ENCODE measurements at regions not wholly inside any gene's neighbourhood (a gene's known extent, or its start where the extent isn't known, plus 50 kb on each side); places are given as distances from the start of the nearest gene placed in this dataset.

DNA sequence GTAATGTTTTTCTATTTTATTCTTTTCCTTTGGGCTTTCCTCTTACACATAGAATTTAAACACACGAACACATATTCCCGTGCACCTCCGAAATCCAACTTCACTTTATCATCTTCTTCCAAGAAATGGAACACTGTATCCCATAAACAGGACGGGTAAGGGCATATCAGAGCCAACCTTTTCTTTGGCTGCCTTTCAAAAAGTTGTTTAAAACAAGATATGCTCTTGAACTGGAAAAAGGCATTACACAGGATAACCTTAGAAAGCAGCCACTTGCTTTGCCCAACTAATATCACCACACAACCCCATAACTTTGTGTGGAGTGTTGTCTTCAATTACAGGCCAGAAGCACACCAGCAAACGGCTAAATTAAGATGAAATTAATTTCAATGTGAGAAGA is 65.3 kb upstream of the CDKN3 start:
- no peak overlapping the region for H2AFZ ChIP-seq (ENCODE audit: low read depth, low read length)
- no peaks in the 10 kb centered on the region for H3F3A ChIP-seq (ENCODE audit: insufficient read depth, low read length, poor library complexity, severe bottlenecking)
- no peaks in the 10 kb centered on the region for H3K9me2 ChIP-seq (ENCODE audit: insufficient read depth, low read length)
- no peak overlapping the region for H3K27ac ChIP-seq (ENCODE audit: low read length)
- no peaks in the 10 kb centered on the region for H3K36me3 ChIP-seq (ENCODE audit: insufficient read depth, low read length)
- no peak overlapping the region for H3K4me2 ChIP-seq (ENCODE audit: low read length)
- no peaks in the 10 kb centered on the region for H3K9me3 ChIP-seq (ENCODE audit: low read length)
- no peaks in the 10 kb centered on the region for H3K79me2 ChIP-seq (replicated peaks; ENCODE audit: insufficient read depth, low read length)
- no peak overlapping the region for H3K4me3 ChIP-seq (ENCODE audit: low read length)
- TF ChIP-seq EZH2 (IDR thresholded peaks at IDR 0.05; ENCODE audit: borderline replicate concordance, insufficient read depth, low read length, poor library complexity, severe bottlenecking), result no peak
- no peak for TF ChIP-seq EP300 (conservative IDR thresholded peaks at IDR 0.05; ENCODE audit: poor library complexity, severe bottlenecking)
- TF ChIP-seq MXI1 (conservative IDR thresholded peaks at IDR 0.05; ENCODE audit: poor library complexity, severe bottlenecking), result no peak
- TF ChIP-seq, protein P1, sequence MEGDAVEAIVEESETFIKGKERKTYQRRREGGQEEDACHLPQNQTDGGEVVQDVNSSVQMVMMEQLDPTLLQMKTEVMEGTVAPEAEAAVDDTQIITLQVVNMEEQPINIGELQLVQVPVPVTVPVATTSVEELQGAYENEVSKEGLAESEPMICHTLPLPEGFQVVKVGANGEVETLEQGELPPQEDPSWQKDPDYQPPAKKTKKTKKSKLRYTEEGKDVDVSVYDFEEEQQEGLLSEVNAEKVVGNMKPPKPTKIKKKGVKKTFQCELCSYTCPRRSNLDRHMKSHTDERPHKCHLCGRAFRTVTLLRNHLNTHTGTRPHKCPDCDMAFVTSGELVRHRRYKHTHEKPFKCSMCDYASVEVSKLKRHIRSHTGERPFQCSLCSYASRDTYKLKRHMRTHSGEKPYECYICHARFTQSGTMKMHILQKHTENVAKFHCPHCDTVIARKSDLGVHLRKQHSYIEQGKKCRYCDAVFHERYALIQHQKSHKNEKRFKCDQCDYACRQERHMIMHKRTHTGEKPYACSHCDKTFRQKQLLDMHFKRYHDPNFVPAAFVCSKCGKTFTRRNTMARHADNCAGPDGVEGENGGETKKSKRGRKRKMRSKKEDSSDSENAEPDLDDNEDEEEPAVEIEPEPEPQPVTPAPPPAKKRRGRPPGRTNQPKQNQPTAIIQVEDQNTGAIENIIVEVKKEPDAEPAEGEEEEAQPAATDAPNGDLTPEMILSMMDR (IDR thresholded peaks at IDR 0.05; ENCODE audit: poor library complexity, severe bottlenecking), result no peak
- no peak for TF ChIP-seq POLR2AphosphoS5 (IDR thresholded peaks at IDR 0.05)
- TF ChIP-seq TAF1 (IDR thresholded peaks at IDR 0.05; ENCODE audit: low read depth), result no peak
- TF ChIP-seq RAD21 (conservative IDR thresholded peaks at IDR 0.05), result no peak
- TF ChIP-seq, protein P2, sequence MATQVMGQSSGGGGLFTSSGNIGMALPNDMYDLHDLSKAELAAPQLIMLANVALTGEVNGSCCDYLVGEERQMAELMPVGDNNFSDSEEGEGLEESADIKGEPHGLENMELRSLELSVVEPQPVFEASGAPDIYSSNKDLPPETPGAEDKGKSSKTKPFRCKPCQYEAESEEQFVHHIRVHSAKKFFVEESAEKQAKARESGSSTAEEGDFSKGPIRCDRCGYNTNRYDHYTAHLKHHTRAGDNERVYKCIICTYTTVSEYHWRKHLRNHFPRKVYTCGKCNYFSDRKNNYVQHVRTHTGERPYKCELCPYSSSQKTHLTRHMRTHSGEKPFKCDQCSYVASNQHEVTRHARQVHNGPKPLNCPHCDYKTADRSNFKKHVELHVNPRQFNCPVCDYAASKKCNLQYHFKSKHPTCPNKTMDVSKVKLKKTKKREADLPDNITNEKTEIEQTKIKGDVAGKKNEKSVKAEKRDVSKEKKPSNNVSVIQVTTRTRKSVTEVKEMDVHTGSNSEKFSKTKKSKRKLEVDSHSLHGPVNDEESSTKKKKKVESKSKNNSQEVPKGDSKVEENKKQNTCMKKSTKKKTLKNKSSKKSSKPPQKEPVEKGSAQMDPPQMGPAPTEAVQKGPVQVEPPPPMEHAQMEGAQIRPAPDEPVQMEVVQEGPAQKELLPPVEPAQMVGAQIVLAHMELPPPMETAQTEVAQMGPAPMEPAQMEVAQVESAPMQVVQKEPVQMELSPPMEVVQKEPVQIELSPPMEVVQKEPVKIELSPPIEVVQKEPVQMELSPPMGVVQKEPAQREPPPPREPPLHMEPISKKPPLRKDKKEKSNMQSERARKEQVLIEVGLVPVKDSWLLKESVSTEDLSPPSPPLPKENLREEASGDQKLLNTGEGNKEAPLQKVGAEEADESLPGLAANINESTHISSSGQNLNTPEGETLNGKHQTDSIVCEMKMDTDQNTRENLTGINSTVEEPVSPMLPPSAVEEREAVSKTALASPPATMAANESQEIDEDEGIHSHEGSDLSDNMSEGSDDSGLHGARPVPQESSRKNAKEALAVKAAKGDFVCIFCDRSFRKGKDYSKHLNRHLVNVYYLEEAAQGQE (IDR thresholded peaks at IDR 0.05; ENCODE audit: borderline replicate concordance), result no peak
- no peak for TF ChIP-seq SMC3 (conservative IDR thresholded peaks at IDR 0.05; ENCODE audit: poor library complexity)
- H3K27me3 ChIP-seq (ENCODE audit: insufficient read depth, low read depth, low read length), result no peaks in the 10 kb centered on the region
- no peak overlapping the region for H3K9ac ChIP-seq (ENCODE audit: low read length)
- no peaks in the 10 kb centered on the region for H4K20me1 ChIP-seq (ENCODE audit: insufficient read depth)

DNA sequence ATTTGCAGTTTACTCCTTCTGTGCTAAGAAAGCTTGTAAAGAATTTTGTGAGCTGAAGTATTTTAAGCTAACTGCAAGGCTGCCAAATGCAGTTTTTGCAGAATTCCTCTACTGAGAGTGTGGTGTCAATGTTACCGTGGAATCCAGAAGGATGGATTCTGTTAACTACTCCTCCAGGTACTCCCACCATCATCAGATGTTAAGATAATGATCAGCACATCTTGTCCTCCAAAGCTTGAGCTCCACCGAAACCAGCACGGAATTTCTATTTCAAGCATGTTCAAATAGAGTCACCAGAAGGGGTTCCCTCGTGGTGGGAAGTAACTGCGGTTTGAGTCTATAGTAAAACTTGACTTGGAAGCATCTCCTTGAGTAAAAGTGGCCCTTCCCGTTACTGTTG is 64.3 kb upstream of the CDKN3 start:
- Histone ChIP-seq H3K9me3 (ENCODE audit: low read length) (no peaks in the 10 kb centered on the region), H3K27me3 (ENCODE audit: insufficient read depth, low read depth, low read length) (no peaks in the 10 kb centered on the region), H3K4me2 (ENCODE audit: low read length) (no peak overlapping the region), H3K27ac (ENCODE audit: low read length) (no peak overlapping the region), H3K36me3 (ENCODE audit: insufficient read depth, low read length) (no peaks in the 10 kb centered on the region), H3F3A (ENCODE audit: insufficient read depth, low read length, poor library complexity, severe bottlenecking) (no peaks in the 10 kb centered on the region), H3K4me3 (ENCODE audit: low read length) (no peak overlapping the region), H3K9me2 (ENCODE audit: insufficient read depth, low read length) (no peaks in the 10 kb centered on the region), H4K20me1 (ENCODE audit: insufficient read depth) (no peaks in the 10 kb centered on the region), H3K9ac (ENCODE audit: low read length) (no peak overlapping the region), H3K79me2 (replicated peaks; ENCODE audit: insufficient read depth, low read length) (no peaks in the 10 kb centered on the region), H2AFZ (ENCODE audit: low read depth, low read length) (no peak overlapping the region)
- no peak for TF ChIP-seq MXI1 (conservative IDR thresholded peaks at IDR 0.05; ENCODE audit: poor library complexity, severe bottlenecking)
- no peak for TF ChIP-seq TAF1 (IDR thresholded peaks at IDR 0.05; ENCODE audit: low read depth)
- no peak for TF ChIP-seq RAD21 (conservative IDR thresholded peaks at IDR 0.05)
- TF ChIP-seq, protein P2 (IDR thresholded peaks at IDR 0.05; ENCODE audit: borderline replicate concordance), result no peak
- no peak for TF ChIP-seq EZH2 (IDR thresholded peaks at IDR 0.05; ENCODE audit: borderline replicate concordance, insufficient read depth, low read length, poor library complexity, severe bottlenecking)
- TF ChIP-seq, protein P1 (IDR thresholded peaks at IDR 0.05; ENCODE audit: poor library complexity, severe bottlenecking), result no peak
- TF ChIP-seq POLR2AphosphoS5 (IDR thresholded peaks at IDR 0.05), result no peak
- no peak for TF ChIP-seq SMC3 (conservative IDR thresholded peaks at IDR 0.05; ENCODE audit: poor library complexity)
- TF ChIP-seq EP300 (conservative IDR thresholded peaks at IDR 0.05; ENCODE audit: poor library complexity, severe bottlenecking), result no peak

Measured in neural cell (in vitro differentiated cells).